GM19463 (cell line): ENCODE measurements at regions not wholly inside any gene's neighbourhood (a gene's known extent, or its start where the extent isn't known, plus 50 kb on each side); places are given as distances from the start of the nearest gene placed in this dataset.
"Not testable (repeated sequence)": the region's sequence is repeated elsewhere in the genome, so short reads cannot be mapped to it uniquely, and the experiment has no call there.

Experiments used
- ATAC-seq: cut with Tn5 transposase; IDR thresholded peaks from one replicate; pipeline ENCODE4 v1.9.1; 2021; ENCODE audit warnings: mild to moderate bottlenecking, moderate library complexity; ENCODE audit not compliant: unreplicated experiment

- no peak for ATAC-seq
These were observed 51.0 kb downstream of the POU3F3 start for GRCh38 chr2:104904889-104905288.

GRCh38 chr2:104909317-104909716, 55.4 kb downstream of the POU3F3 start:
- no peak for ATAC-seq

- ATAC-seq: peak; percentile 73
These were observed 60.6 kb downstream of the POU3F3 start for GRCh38 chr2:104914509-104914908.

GRCh38 chr2:104915107-104915793, 61.3 kb downstream of the POU3F3 start:
- no peak for ATAC-seq

- no peak for ATAC-seq
These were observed 65.2 kb downstream of the POU3F3 start for GRCh38 chr2:104919127-104919526.

GRCh38 chr2:104923665-104924064, 69.8 kb downstream of the POU3F3 start:
- ATAC-seq: no peak

GRCh38 chr2:104929663-104930062, 75.7 kb downstream of the POU3F3 start:
- ATAC-seq: peak; percentile 52

- no peak for ATAC-seq
These were observed 76.8 kb downstream of the POU3F3 start for GRCh38 chr2:104930732-104931131.

GRCh38 chr2:104932243-104932642, 78.3 kb downstream of the POU3F3 start:
- ATAC-seq: peak; percentile 59

- no peak for ATAC-seq
These were observed 79.4 kb downstream of the POU3F3 start for GRCh38 chr2:104933151-104933917.

- no peak for ATAC-seq
These were observed 82.6 kb downstream of the POU3F3 start for GRCh38 chr2:104936527-104936926.

GRCh38 chr2:104938231-104938941, 84.5 kb downstream of the POU3F3 start:
- peak; percentile 89 for ATAC-seq

GRCh38 chr2:104939570-104940217, 85.8 kb downstream of the POU3F3 start:
- ATAC-seq: no peak

- no peak for ATAC-seq
These were observed 90.6 kb downstream of the POU3F3 start for GRCh38 chr2:104944495-104944894.

- ATAC-seq: no peak
These were observed 91.2 kb downstream of the POU3F3 start for GRCh38 chr2:104945121-104945520.

- ATAC-seq: no peak
These were observed 92.0 kb downstream of the POU3F3 start for GRCh38 chr2:104945866-104946265.

GRCh38 chr2:104947456-104947855, 90.4 kb upstream of the MRPS9 start:
- not testable (repeated sequence) for ATAC-seq

- ATAC-seq: no peak
These were observed 84.9 kb upstream of the MRPS9 start for GRCh38 chr2:104952976-104953375.

- no peak for ATAC-seq
These were observed 72.0 kb upstream of the MRPS9 start for GRCh38 chr2:104965900-104966299.

- no peak for ATAC-seq
These were observed 68.3 kb upstream of the MRPS9 start for GRCh38 chr2:104969564-104969963.

GRCh38 chr2:104975371-104975770, 62.5 kb upstream of the MRPS9 start:
- ATAC-seq: no peak
